NCI-H2227 (cell line): ENCODE measurements at regions not wholly inside any gene's neighbourhood (a gene's known extent, or its start where the extent isn't known, plus 50 kb on each side); places are given as distances from the start of the nearest gene placed in this dataset.

Source experiments
- DNase-seq: peaks from one replicate; lab custom pipeline; 2025; ENCODE audit not compliant: unreplicated experiment; lab: John Stamatoyannopoulos, UW

GRCh38 chr9:22395687-22396141 lies 50.9 kb upstream of the DMRTA1 start:
- no peak for DNase-seq
